Parathyroid adenoma (tissue), 2 donors: ENCODE measurements at regions not wholly inside any gene's neighbourhood (a gene's known extent, or its start where the extent isn't known, plus 50 kb on each side); places are given as distances from the start of the nearest gene placed in this dataset.

Experiments used
- H2AFZ ChIP-seq: fragments of 300-600 bp; sonication (generic); one replicate; pipeline ENCODE4 v1.7.0; 2017; ENCODE audit warnings: antibody characterized with exemption, mild to moderate bottlenecking
- H3K27ac ChIP-seq: fragments of 300-600 bp; sonication (generic); one replicate; pipeline ENCODE4 v1.7.0; 2017
- H3K27me3 ChIP-seq: fragments of 300-600 bp; sonication (generic); one replicate; pipeline ENCODE4 v1.7.0; 2017; ENCODE audit warnings: low read length; ENCODE audit not compliant: control insufficient read depth, insufficient read depth
- H3K36me3 ChIP-seq: fragments of 300-600 bp; sonication (generic); one replicate; pipeline ENCODE4 v1.7.0; 2017; ENCODE audit warnings: low read length; ENCODE audit not compliant: control insufficient read depth, insufficient read depth
- H3K4me1 ChIP-seq: fragments of 300-600 bp; sonication (generic); one replicate; pipeline ENCODE4 v1.7.0; 2017; ENCODE audit warnings: control low read depth
- H3K4me2 ChIP-seq: fragments of 300-600 bp; sonication (generic); one replicate; pipeline ENCODE4 v1.7.0; 2017; ENCODE audit warnings: low read length
- H3K4me3 ChIP-seq: fragments of 300-600 bp; sonication (generic); one replicate; pipeline ENCODE4 v1.7.0; 2017; ENCODE audit warnings: low read depth, low read length
- H3K79me2 ChIP-seq: fragments of 300-600 bp; sonication (generic); one replicate; pipeline ENCODE4 v1.7.0; 2017; ENCODE audit warnings: control low read depth
- H3K9ac ChIP-seq: fragments of 300-600 bp; sonication (generic); one replicate; pipeline ENCODE4 v1.7.0; 2017; ENCODE audit warnings: mild to moderate bottlenecking
- H3K9me3 ChIP-seq: fragments of 300-600 bp; sonication (generic); one replicate; pipeline ENCODE4 v1.7.0; 2017; ENCODE audit warnings: low read length; ENCODE audit not compliant: control insufficient read depth
- CTCF ChIP-seq: fragments of 300-600 bp; sonication (generic); IDR thresholded peaks from one replicate; pipeline ENCODE4 v1.7.0; 2017; ENCODE audit warnings: antibody characterized with exemption, mild to moderate bottlenecking
- donor health status: primary hyperparathyroidism.

GRCh38 chr6:146893690-146894089, 294.9 kb downstream of the ADGB start:
- no peak overlapping the region for H3K9ac ChIP-seq
- no peak for TF ChIP-seq CTCF
- peaks cover 84% of the 10 kb centered on the region for H3K4me1 ChIP-seq
- H3K4me2 ChIP-seq = no peak overlapping the region
- H3K79me2 ChIP-seq = no peaks in the 10 kb centered on the region
- no peak overlapping the region for H2AFZ ChIP-seq
- no peaks in the 10 kb centered on the region for H3K27me3 ChIP-seq
- peak overlapping the region; percentile 88 for H3K27ac ChIP-seq
- no peaks in the 10 kb centered on the region for H3K36me3 ChIP-seq
- H3K9me3 ChIP-seq = no peaks in the 10 kb centered on the region
- H3K4me3 ChIP-seq = no peak overlapping the region

- Histone ChIP-seq H3K27me3 (no peaks in the 10 kb centered on the region), H3K4me1 (peaks cover 83% of the 10 kb centered on the region), H3K36me3 (no peaks in the 10 kb centered on the region), H3K4me2 (no peak overlapping the region), H3K27ac (peak overlapping the region; percentile 88), H3K79me2 (no peaks in the 10 kb centered on the region), H2AFZ (peak overlapping the region; percentile 26), H3K9ac (no peak overlapping the region), H3K9me3 (no peaks in the 10 kb centered on the region), H3K4me3 (no peak overlapping the region)
- no peak for TF ChIP-seq CTCF
Measured at GRCh38 chr6:146894624-146895023, 295.9 kb downstream of the ADGB start.

GRCh38 chr6:146895101-146895771, 296.5 kb downstream of the ADGB start:
- no peaks in the 10 kb centered on the region for H3K27me3 ChIP-seq
- no peak overlapping the region for H3K4me2 ChIP-seq
- peak overlapping the region; percentile 88 for H3K27ac ChIP-seq
- H3K36me3 ChIP-seq = no peaks in the 10 kb centered on the region
- H2AFZ ChIP-seq = peak overlapping the region; percentile 26
- TF ChIP-seq CTCF = no peak
- H3K4me3 ChIP-seq = no peak overlapping the region
- H3K9me3 ChIP-seq = no peaks in the 10 kb centered on the region
- H3K79me2 ChIP-seq = no peaks in the 10 kb centered on the region
- H3K9ac ChIP-seq = no peak overlapping the region
- H3K4me1 ChIP-seq = peaks cover 81% of the 10 kb centered on the region

- H3K4me2 ChIP-seq = no peak overlapping the region
- H3K9ac ChIP-seq = no peak overlapping the region
- H3K27ac ChIP-seq = peak overlapping the region; percentile 88
- no peaks in the 10 kb centered on the region for H3K36me3 ChIP-seq
- H3K4me3 ChIP-seq = no peak overlapping the region
- peak overlapping the region; percentile 51 for H2AFZ ChIP-seq
- H3K4me1 ChIP-seq = peaks cover 80% of the 10 kb centered on the region
- TF ChIP-seq CTCF = no peak
- H3K27me3 ChIP-seq = no peaks in the 10 kb centered on the region
- no peaks in the 10 kb centered on the region for H3K9me3 ChIP-seq
- peaks cover under 1% of the 10 kb centered on the region for H3K79me2 ChIP-seq
Measured at GRCh38 chr6:146895772-146896061, 296.9 kb downstream of the ADGB start.
